ENCODE measurements at regions not wholly inside any gene's neighbourhood (a gene's known extent, or its start where the extent isn't known, plus 50 kb on each side); places are given as distances from the start of the nearest gene placed in this dataset.

- no peaks in the 10 kb centered on the region for H3K79me2 ChIP-seq (ENCODE audit: insufficient read depth, low read length)
- DNase-seq (ENCODE audit: low read depth, low spot score) (no peak), ATAC-seq (peak; percentile 54)
- peak overlapping the region; percentile 52 for H3K27ac ChIP-seq (ENCODE audit: low read depth, low read length)
- no TSS peak for BruUV-seq (replicated peaks)
- H3K4me1 ChIP-seq (ENCODE audit: control insufficient read depth in 1 of 2, insufficient read depth in 2 of 2, low read length in 2 of 2), result peaks cover 11 to 20% of the 10 kb centered on the region in 2 experiments; a peak in 3 of 4 replicates
- CTCF ChIA-PET, result interaction anchor here (1.1 to 1.3 kb wide), 3 partner anchors 65 to 287 kb away, joined by 3 to 4 read pairs (median 3); no protein-coding TSS in a partner anchor
- H3K9me2 ChIP-seq (ENCODE audit: insufficient read depth), result no peaks in the 10 kb centered on the region
- H4K20me1 ChIP-seq (ENCODE audit: insufficient read depth), result no peaks in the 10 kb centered on the region
- H3K36me3 ChIP-seq (ENCODE audit: control insufficient read depth in 1 of 2, insufficient read depth in 2 of 2, low read length in 2 of 2), result no peaks in the 10 kb centered on the region
- no peak overlapping the region for H3K4me3 ChIP-seq (replicated peaks in 1 of 2; ENCODE audit: low read depth in 1 of 2, low read length in 2 of 2)
- H3K9me3 ChIP-seq (ENCODE audit: control insufficient read depth in 1 of 2, insufficient read depth in 1 of 2, low read depth in 1 of 2, low read length in 2 of 2), result no peaks in the 10 kb centered on the region
- intact Hi-C loops (cut with micrococcal nuclease), result no loop called here
- TF ChIP-seq SP1 (IDR thresholded peaks at IDR 0.05; ENCODE audit: low read depth), result 0 out of 2 replicates have a peak, but pooled peaks have one; percentile 11
- no peak for TF ChIP-seq EGR1 (IDR thresholded peaks at IDR 0.05; ENCODE audit: low read depth)
- no peak for TF ChIP-seq RAD21 (IDR thresholded peaks at IDR 0.05; ENCODE audit: low read depth)
- no peaks in the 10 kb centered on the region for H3K27me3 ChIP-seq (ENCODE audit: insufficient read depth, low read length)
- no peak overlapping the region for H3K9ac ChIP-seq (ENCODE audit: low read length)
- POLR2A ChIA-PET, result no interaction called here
- RAD21 ChIA-PET (ENCODE audit: low non-redundant PET in 1 of 2, low total read pairs in 2 of 2, uncharacterized antibody in 2 of 2, unreplicated experiment in 2 of 2), result no interaction called here
- peak overlapping the region; percentile 10 for H2AFZ ChIP-seq (ENCODE audit: low read depth, low read length, poor library complexity, severe bottlenecking)
- peak overlapping the region; percentile 31 for H3K4me2 ChIP-seq (ENCODE audit: low read length)
Observed at GRCh38 chr5:36442352-36442751, 140.7 kb upstream of the RANBP3L start.

- Histone ChIP-seq H3K79me2 (ENCODE audit: insufficient read depth, low read length) (no peaks in the 10 kb centered on the region), H3K9ac (ENCODE audit: low read length) (no peak overlapping the region), H3K27ac (ENCODE audit: low read depth, low read length) (peak overlapping the region; percentile 52), H3K4me1 (ENCODE audit: control insufficient read depth in 1 of 2, insufficient read depth in 2 of 2, low read length in 2 of 2) (peaks cover 11 to 20% of the 10 kb centered on the region in 2 experiments; a peak in 3 of 4 replicates), H3K9me3 (ENCODE audit: control insufficient read depth in 1 of 2, insufficient read depth in 1 of 2, low read depth in 1 of 2, low read length in 2 of 2) (no peaks in the 10 kb centered on the region), H3K4me2 (ENCODE audit: low read length) (peak overlapping the region; percentile 31), H3K4me3 (replicated peaks in 1 of 2; ENCODE audit: low read depth in 1 of 2, low read length in 2 of 2) (no peak overlapping the region), H3K9me2 (ENCODE audit: insufficient read depth) (no peaks in the 10 kb centered on the region), H4K20me1 (ENCODE audit: insufficient read depth) (no peaks in the 10 kb centered on the region), H3K27me3 (ENCODE audit: insufficient read depth, low read length) (no peaks in the 10 kb centered on the region), H2AFZ (ENCODE audit: low read depth, low read length, poor library complexity, severe bottlenecking) (peak overlapping the region; percentile 10), H3K36me3 (ENCODE audit: control insufficient read depth in 1 of 2, insufficient read depth in 2 of 2, low read length in 2 of 2) (no peaks in the 10 kb centered on the region)
- ChIA-PET CTCF (interaction anchor here (1.1 to 1.3 kb wide), 3 partner anchors 65 to 287 kb away, joined by 3 to 4 read pairs (median 3); no protein-coding TSS in a partner anchor), POLR2A (no interaction called here), RAD21 (ENCODE audit: low non-redundant PET in 1 of 2, low total read pairs in 2 of 2, uncharacterized antibody in 2 of 2, unreplicated experiment in 2 of 2) (no interaction called here)
- no peak for DNase-seq (ENCODE audit: low read depth, low spot score)
- intact Hi-C loops (cut with micrococcal nuclease), result no loop called here
- ATAC-seq, result peak; percentile 36; the same call in 1 of the 2 replicates
- TF ChIP-seq ELF1 (IDR thresholded peaks at IDR 0.05; ENCODE audit: borderline replicate concordance, low read depth) (no peak), ZBTB33 (IDR thresholded peaks at IDR 0.05; ENCODE audit: extremely low read depth, insufficient replicate concordance, low read length) (no peak), SP1 (IDR thresholded peaks at IDR 0.05; ENCODE audit: low read depth) (no peak), SRF (IDR thresholded peaks at IDR 0.05; ENCODE audit: low read depth) (no peak), EZH2phosphoT487 (IDR thresholded peaks at IDR 0.05; ENCODE audit: borderline replicate concordance) (no peak), SIN3A (IDR thresholded peaks at IDR 0.05; ENCODE audit: low read depth) (no peak), EZH2 (IDR thresholded peaks at IDR 0.05) (no peak), ATF3 (IDR thresholded peaks at IDR 0.05) (no peak), TCF7L2 (IDR thresholded peaks at IDR 0.05; ENCODE audit: borderline replicate concordance, extremely low read depth, insufficient read depth, insufficient read length) (no peak)
- no TSS peak for BruUV-seq (replicated peaks)
Observed at GRCh38 chr5:36442796-36443195, 141.1 kb upstream of the RANBP3L start.

Data from HCT116 (cell line).